HEK293T (cell line): ENCODE measurements at regions not wholly inside any gene's neighbourhood (a gene's known extent, or its start where the extent isn't known, plus 50 kb on each side); places are given as distances from the start of the nearest gene placed in this dataset.

Experiments
- BHLHE40 ChIP-seq: fragments of 450-650 bp; IDR thresholded peaks from 2 replicates; pipeline ENCODE4 v1.6.1; 2016; ENCODE audit warnings: mild to moderate bottlenecking, moderate library complexity, borderline replicate concordance
- CTBP1 ChIP-seq: fragments of 450-650 bp; IDR thresholded peaks from 2 replicates; pipeline ENCODE4 v1.6.1; 2016; ENCODE audit warnings: borderline replicate concordance
- FOXA1 ChIP-seq: fragments of 450-650 bp; IDR thresholded peaks from 2 replicates; pipeline ENCODE4 v1.6.1; 2016; ENCODE audit warnings: mild to moderate bottlenecking
- FOXK2 ChIP-seq: fragments of 450-650 bp; IDR thresholded peaks from 2 replicates; pipeline ENCODE4 v1.6.1; 2016; ENCODE audit warnings: mild to moderate bottlenecking
- FOXM1 ChIP-seq: fragments of 450-650 bp; IDR thresholded peaks from 2 replicates; pipeline ENCODE4 v1.6.1; 2017; ENCODE audit warnings: mild to moderate bottlenecking, borderline replicate concordance
- NFRKB ChIP-seq: fragments of 450-650 bp; IDR thresholded peaks from 2 replicates; pipeline ENCODE4 v1.6.1; 2016; ENCODE audit warnings: mild to moderate bottlenecking, moderate library complexity
- SP1 ChIP-seq: fragments of 450-650 bp; IDR thresholded peaks from 2 replicates; pipeline ENCODE4 v1.6.1; 2017
- SUZ12 ChIP-seq: fragments of 450-650 bp; IDR thresholded peaks from 2 replicates; pipeline ENCODE4 v1.6.1; 2016; ENCODE audit warnings: mild to moderate bottlenecking
- TARDBP ChIP-seq: fragments of 450-650 bp; IDR thresholded peaks from 2 replicates; pipeline ENCODE4 v1.6.1; 2016

DNA sequence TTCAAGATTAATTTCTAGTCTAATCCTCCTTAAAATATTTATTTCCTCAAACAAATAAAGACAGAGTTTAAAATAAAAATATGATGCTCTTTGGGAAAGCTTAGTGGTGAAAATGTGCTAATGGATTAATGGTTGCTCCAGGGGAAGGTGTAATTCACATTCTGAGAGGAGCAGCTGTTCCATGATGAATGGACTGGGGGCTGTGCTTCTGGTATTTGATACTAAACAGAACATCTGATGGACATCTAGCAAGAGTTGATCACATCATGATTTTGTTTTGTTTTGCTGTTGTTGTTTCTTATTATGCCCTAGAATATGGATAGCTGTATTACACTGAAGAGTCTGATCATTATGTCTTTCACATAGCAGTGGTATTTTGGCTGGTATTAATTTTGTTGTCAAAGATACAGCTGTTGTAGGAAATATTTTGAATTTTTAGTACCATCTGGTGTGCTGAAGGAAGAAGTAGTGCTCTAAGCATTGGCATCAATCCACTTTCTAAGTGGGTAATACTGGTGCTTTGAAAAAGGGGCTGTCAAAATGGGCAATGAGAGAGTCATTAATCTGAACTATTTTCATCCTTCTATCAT is 296.4 kb downstream of the ADAMTS20 start:
- TF ChIP-seq SUZ12 (no peak), FOXA1 (no peak), FOXM1 (no peak), CTBP1 (no peak), SP1 (no peak), NFRKB (no peak), TARDBP (no peak), BHLHE40 (no peak), FOXK2 (no peak)
